ENCODE measurements at regions not wholly inside any gene's neighbourhood (a gene's known extent, or its start where the extent isn't known, plus 50 kb on each side); places are given as distances from the start of the nearest gene placed in this dataset.

GRCh38 chr10:29767968-29768367, 133.2 kb upstream of the SVIL start:
- TF ChIP-seq CTCF (IDR thresholded peaks at IDR 0.05): no peak
- TF ChIP-seq EP300 (IDR thresholded peaks at IDR 0.05; ENCODE audit: low read depth): no peak
- TF ChIP-seq POLR2AphosphoS5 (IDR thresholded peaks at IDR 0.05): no peak
